GM18951 (cell line): ENCODE measurements at regions not wholly inside any gene's neighbourhood (a gene's known extent, or its start where the extent isn't known, plus 50 kb on each side); places are given as distances from the start of the nearest gene placed in this dataset.

Experiments
- POLR2A ChIP-seq: IDR thresholded peaks from 4 replicates; pipeline ENCODE4 v1.6.1; 2011; ENCODE audit warnings: mild to moderate bottlenecking; ENCODE audit not compliant: insufficient read length, insufficient read depth; ENCODE audit errors: extremely low read depth
- in situ Hi-C: fragments of 300-500 bp; cut with MboI; formaldehyde crosslinking; loops from one replicate; pipeline ENCODE4 v1.12.0; 2022; ENCODE audit warnings: low sequenced_read_pairs, mixed read lengths, inconsistent platforms; ENCODE audit not compliant: unreplicated experiment

- in situ Hi-C loops, result no loop called here
- TF ChIP-seq POLR2A, result no peak
Observed at GRCh38 chr5:25891691-25892090, 1146.7 kb downstream of the CDH9 start.

GRCh38 chr5:25881318-25882036, 1156.9 kb downstream of the CDH9 start:
- in situ Hi-C loops, result no loop called here
- TF ChIP-seq POLR2A, result no peak

GRCh38 chr5:25863811-25864210, 1174.6 kb downstream of the CDH9 start:
- no peak for TF ChIP-seq POLR2A
- in situ Hi-C loops, result no loop called here

GRCh38 chr5:25862276-25862675, 1176.1 kb downstream of the CDH9 start:
- TF ChIP-seq POLR2A, result no peak
- in situ Hi-C loops, result no loop called here

- in situ Hi-C loops, result no loop called here
- TF ChIP-seq POLR2A, result no peak
Observed at GRCh38 chr5:25858019-25858418, 1180.4 kb downstream of the CDH9 start.

GRCh38 chr5:25851301-25851700, 1187.1 kb downstream of the CDH9 start:
- no peak for TF ChIP-seq POLR2A
- in situ Hi-C loops, result no loop called here

GRCh38 chr5:25850581-25850980, 1187.8 kb downstream of the CDH9 start:
- in situ Hi-C loops, result no loop called here
- TF ChIP-seq POLR2A, result no peak

- in situ Hi-C loops, result no loop called here
- no peak for TF ChIP-seq POLR2A
Observed at GRCh38 chr5:25849270-25849669, 1189.1 kb downstream of the CDH9 start.

- TF ChIP-seq POLR2A, result no peak
- in situ Hi-C loops, result no loop called here
Observed at GRCh38 chr5:25823330-25823873, 1178.6 kb upstream of the CDH10 start.
